NB4 (cell line): ENCODE measurements at regions not wholly inside any gene's neighbourhood (a gene's known extent, or its start where the extent isn't known, plus 50 kb on each side); places are given as distances from the start of the nearest gene placed in this dataset.

ENCODE experiments used
- POLR2A ChIP-seq: IDR thresholded peaks from 2 replicates; pipeline ENCODE4 v1.6.1; 2011; ENCODE audit warnings: mild to moderate bottlenecking; ENCODE audit not compliant: insufficient read length; ENCODE audit errors: extremely low read depth
- TF ChIP-seq, protein P1 (sequence below): IDR thresholded peaks from one replicate; pipeline ENCODE4 v1.5.1; 2012; ENCODE audit warnings: low read depth, low read length

- TF ChIP-seq POLR2A = no peak
- TF ChIP-seq, protein P1, sequence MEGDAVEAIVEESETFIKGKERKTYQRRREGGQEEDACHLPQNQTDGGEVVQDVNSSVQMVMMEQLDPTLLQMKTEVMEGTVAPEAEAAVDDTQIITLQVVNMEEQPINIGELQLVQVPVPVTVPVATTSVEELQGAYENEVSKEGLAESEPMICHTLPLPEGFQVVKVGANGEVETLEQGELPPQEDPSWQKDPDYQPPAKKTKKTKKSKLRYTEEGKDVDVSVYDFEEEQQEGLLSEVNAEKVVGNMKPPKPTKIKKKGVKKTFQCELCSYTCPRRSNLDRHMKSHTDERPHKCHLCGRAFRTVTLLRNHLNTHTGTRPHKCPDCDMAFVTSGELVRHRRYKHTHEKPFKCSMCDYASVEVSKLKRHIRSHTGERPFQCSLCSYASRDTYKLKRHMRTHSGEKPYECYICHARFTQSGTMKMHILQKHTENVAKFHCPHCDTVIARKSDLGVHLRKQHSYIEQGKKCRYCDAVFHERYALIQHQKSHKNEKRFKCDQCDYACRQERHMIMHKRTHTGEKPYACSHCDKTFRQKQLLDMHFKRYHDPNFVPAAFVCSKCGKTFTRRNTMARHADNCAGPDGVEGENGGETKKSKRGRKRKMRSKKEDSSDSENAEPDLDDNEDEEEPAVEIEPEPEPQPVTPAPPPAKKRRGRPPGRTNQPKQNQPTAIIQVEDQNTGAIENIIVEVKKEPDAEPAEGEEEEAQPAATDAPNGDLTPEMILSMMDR = no peak
These were observed 188.2 kb downstream of the TEX36 start for GRCh38 chr10:125494651-125495239.
